ENCODE measurements at regions not wholly inside any gene's neighbourhood (a gene's known extent, or its start where the extent isn't known, plus 50 kb on each side); places are given as distances from the start of the nearest gene placed in this dataset.

DNA sequence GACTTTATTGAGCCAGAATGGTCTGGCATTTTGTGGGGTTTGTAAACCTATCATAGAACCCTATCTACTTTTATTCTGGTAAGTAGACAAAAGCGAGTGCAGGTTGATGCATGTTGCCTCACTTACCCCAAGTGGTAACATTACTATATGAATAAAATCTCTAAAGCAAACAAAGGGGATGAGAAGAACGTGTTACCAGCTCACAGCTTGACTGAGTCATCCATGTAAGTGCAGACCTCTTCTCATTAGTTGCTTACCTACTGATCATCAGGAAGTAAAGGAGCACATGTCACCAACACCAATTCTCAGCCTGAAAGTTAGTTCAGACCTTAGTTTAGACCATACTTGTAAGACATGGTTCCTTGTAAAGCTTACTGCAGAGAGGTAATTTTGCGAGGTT, 1328.3 kb downstream of the C4orf33 start:
- TF ChIP-seq, protein P1, sequence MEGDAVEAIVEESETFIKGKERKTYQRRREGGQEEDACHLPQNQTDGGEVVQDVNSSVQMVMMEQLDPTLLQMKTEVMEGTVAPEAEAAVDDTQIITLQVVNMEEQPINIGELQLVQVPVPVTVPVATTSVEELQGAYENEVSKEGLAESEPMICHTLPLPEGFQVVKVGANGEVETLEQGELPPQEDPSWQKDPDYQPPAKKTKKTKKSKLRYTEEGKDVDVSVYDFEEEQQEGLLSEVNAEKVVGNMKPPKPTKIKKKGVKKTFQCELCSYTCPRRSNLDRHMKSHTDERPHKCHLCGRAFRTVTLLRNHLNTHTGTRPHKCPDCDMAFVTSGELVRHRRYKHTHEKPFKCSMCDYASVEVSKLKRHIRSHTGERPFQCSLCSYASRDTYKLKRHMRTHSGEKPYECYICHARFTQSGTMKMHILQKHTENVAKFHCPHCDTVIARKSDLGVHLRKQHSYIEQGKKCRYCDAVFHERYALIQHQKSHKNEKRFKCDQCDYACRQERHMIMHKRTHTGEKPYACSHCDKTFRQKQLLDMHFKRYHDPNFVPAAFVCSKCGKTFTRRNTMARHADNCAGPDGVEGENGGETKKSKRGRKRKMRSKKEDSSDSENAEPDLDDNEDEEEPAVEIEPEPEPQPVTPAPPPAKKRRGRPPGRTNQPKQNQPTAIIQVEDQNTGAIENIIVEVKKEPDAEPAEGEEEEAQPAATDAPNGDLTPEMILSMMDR (IDR thresholded peaks at IDR 0.05), result no peak
- TF ChIP-seq POLR2A (IDR thresholded peaks at IDR 0.05), result no peak
